Transverse colon (tissue), 4 donors: ENCODE measurements at regions not wholly inside any gene's neighbourhood (a gene's known extent, or its start where the extent isn't known, plus 50 kb on each side); places are given as distances from the start of the nearest gene placed in this dataset.
"Not testable (repeated sequence)": the region's sequence is repeated elsewhere in the genome, so short reads cannot be mapped to it uniquely, and the experiment has no call there.

Experiments used
- DNase-seq: peaks from one replicate; pipeline ENCODE4 v3.0.0-alpha.2; 2019
- H3K27ac ChIP-seq, 4 donors: fragments of 200-600 bp; sonication (generic); 2 replicates each; pipeline ENCODE4 v1.5.1; 2016 to 2018; ENCODE audit warnings: inconsistent platforms in 4 of 4
- H3K27me3 ChIP-seq: fragments of 200-600 bp; sonication (generic); 2 replicates; pipeline ENCODE4 v1.5.1; 2017; ENCODE audit warnings: inconsistent platforms
- H3K36me3 ChIP-seq, 4 donors: fragments of 200-600 bp; sonication (generic); 2 replicates each; pipeline ENCODE4 v1.5.1; 2017 to 2019; ENCODE audit warnings: inconsistent platforms in 4 of 4
- H3K4me1 ChIP-seq, 4 donors: fragments of 200-600 bp; sonication (generic); 2 replicates each; pipeline ENCODE4 v1.5.1; 2017 to 2020; ENCODE audit warnings: inconsistent platforms in 4 of 4
- H3K4me3 ChIP-seq, 4 donors: fragments of 200-600 bp; sonication (generic); 1 replicate in 1 of 4; 2 replicates in 3 of 4; pipeline versions ENCODE4 v1.5.1 to v1.6.1; 2017 to 2019; ENCODE audit warnings: inconsistent platforms in 4 of 4
- H3K9me3 ChIP-seq, 2 donors: fragments of 200-600 bp; sonication (generic); 2 replicates each; pipeline ENCODE4 v1.5.1; 2017 to 2019; ENCODE audit warnings: inconsistent platforms in 2 of 2
- CTCF ChIP-seq, 5 experiments: fragments of 200-600 bp in 3 of 5; fragments of 450-650 bp in 2 of 5; sonication (generic) in 3 of 5; IDR thresholded peaks; 1 replicate in 2 of 5; 2 replicates in 3 of 5; pipeline ENCODE4 v1.5.1; 2016 to 2017; ENCODE audit warnings: antibody characterized with exemption in 5 of 5, inconsistent platforms in 3 of 5, mild to moderate bottlenecking in 2 of 5, moderate library complexity in 1 of 5
- EP300 ChIP-seq: sonication (generic); formaldehyde crosslinking; IDR thresholded peaks from one replicate; pipeline ENCODE4 v1.6.1; 2017; ENCODE audit warnings: antibody characterized with exemption, low read depth
- POLR2A ChIP-seq: fragments of 450-650 bp; IDR thresholded peaks from one replicate; pipeline ENCODE4 v1.6.1; 2016; ENCODE audit warnings: antibody characterized with exemption, mild to moderate bottlenecking, moderate library complexity
- POLR2AphosphoS5 ChIP-seq, 3 donors: sonication (generic); formaldehyde crosslinking; IDR thresholded peaks; one replicate each; pipeline ENCODE4 v1.6.1; 2016; ENCODE audit warnings: antibody characterized with exemption in 3 of 3
- WGBS, 2 donors: methylation state at CpG; one replicate each; pipeline ENCODE4 v1.1.5; 2018; ENCODE audit warnings: low coverage in 1 of 2; 5-methylcytosine and 5-hydroxymethylcytosine counted together
- in situ Hi-C, 4 donors: fragments of 200-750 bp; cut with MboI; loops; one replicate each; pipeline versions ENCODE4 v1.15.0 to v1.15.1; 2017; ENCODE audit warnings: low sequenced_read_pairs in 3 of 4, low pct_ligation_motif_present in 1 of 4, low pct_unique_long_range_greater_than_20kb in 1 of 4
- intact Hi-C: fragments of 100-400 bp; cut with DNase I; formaldehyde crosslinking; loops from one replicate; pipeline ENCODE4 v1.15.1; 2023; ENCODE audit warnings: low total_unique reads

- WGBS, 2 donors, result 20 to 27% methylated on average over 2 to 4 of the region's 4 CpGs
- intact Hi-C loops, result no loop called here
- DNase-seq, result no peak
Measured at GRCh38 chr5:51225789-51226742, 157.2 kb upstream of the ISL1 start.

GRCh38 chr5:51227963-51228470, 155.2 kb upstream of the ISL1 start:
- no peaks in the 10 kb centered on the region for H3K27me3 ChIP-seq
- no peak for DNase-seq
- H3K36me3 ChIP-seq, result no peaks in the 10 kb centered on the region
- WGBS, 2 donors, result 74 to 78% methylated on average over 3 to 5 of the region's 5 CpGs
- no peaks in the 10 kb centered on the region for H3K4me1 ChIP-seq
- intact Hi-C loops, result no loop called here
- H3K9me3 ChIP-seq, result peaks cover 5 to 10% of the 10 kb centered on the region in 2 donors
- in situ Hi-C loops, result no loop called here
- no peak overlapping the region for H3K27ac ChIP-seq
- TF ChIP-seq EP300 (no peak), CTCF (IDR thresholded peaks at IDR 0.05) (no peak), POLR2A (no peak), POLR2AphosphoS5 (IDR thresholded peaks at IDR 0.05) (no peak)
- H3K4me3 ChIP-seq, result no peak overlapping the region

More at GRCh38 chr5:51225789-51226742, 157.2 kb upstream of the ISL1 start:
- Histone ChIP-seq H3K9me3 (peaks cover 5 to 6% of the 10 kb centered on the region in 2 donors), H3K36me3 (no peaks in the 10 kb centered on the region), H3K27me3 (no peaks in the 10 kb centered on the region), H3K27ac (no peak overlapping the region), H3K4me3 (no peak overlapping the region), H3K4me1 (no peaks in the 10 kb centered on the region)
- TF ChIP-seq POLR2A (no peak), EP300 (no peak), CTCF (IDR thresholded peaks at IDR 0.05) (no peak)
- in situ Hi-C loops, result no loop called here

- Histone ChIP-seq H3K4me1 (no peaks in the 10 kb centered on the region), H3K27ac (no peak overlapping the region), H3K27me3 (no peaks in the 10 kb centered on the region), H3K4me3 (no peak overlapping the region), H3K36me3 (no peaks in the 10 kb centered on the region), H3K9me3 (peaks cover 5 to 10% of the 10 kb centered on the region in 2 donors)
- in situ Hi-C loops, result no loop called here
- intact Hi-C loops, result no loop called here
- no peak for TF ChIP-seq EP300
- no peak for TF ChIP-seq POLR2AphosphoS5 (IDR thresholded peaks at IDR 0.05)
- no peak for TF ChIP-seq CTCF (IDR thresholded peaks at IDR 0.05)
- TF ChIP-seq POLR2A, result no peak
- no peak for DNase-seq
Measured at GRCh38 chr5:51230336-51230735, 152.9 kb upstream of the ISL1 start.

GRCh38 chr5:51242456-51242855, 140.8 kb upstream of the ISL1 start:
- no peaks in the 10 kb centered on the region for H3K9me3 ChIP-seq
- TF ChIP-seq POLR2AphosphoS5 (IDR thresholded peaks at IDR 0.05) (no peak), EP300 (no peak), CTCF (IDR thresholded peaks at IDR 0.05) (no peak), POLR2A (no peak)
- no peak for DNase-seq

GRCh38 chr5:51250957-51251356, 132.3 kb upstream of the ISL1 start:
- H3K36me3 ChIP-seq, H3K27ac ChIP-seq, H3K4me3 ChIP-seq, H3K9me3 ChIP-seq, H3K27me3 ChIP-seq, intact Hi-C loops, H3K4me1 ChIP-seq, in situ Hi-C loops, DNase-seq: not testable (repeated sequence)
- WGBS, 2 donors, result 88% methylated on average over 10 of the region's 10 CpGs; no CpG with 5 or more reads in 1 of the 2 donors

More at GRCh38 chr5:51242456-51242855, 140.8 kb upstream of the ISL1 start:
- Histone ChIP-seq H3K27ac (no peak overlapping the region), H3K4me3 (no peak overlapping the region), H3K27me3 (no peaks in the 10 kb centered on the region), H3K4me1 (no peaks in the 10 kb centered on the region), H3K36me3 (no peaks in the 10 kb centered on the region)
- intact Hi-C loops, result no loop called here
- in situ Hi-C loops, result no loop called here
- 0 to 10% methylated on average over 1 of the region's 1 CpG for WGBS, 2 donors
